GM12801 (cell line): ENCODE measurements at regions not wholly inside any gene's neighbourhood (a gene's known extent, or its start where the extent isn't known, plus 50 kb on each side); places are given as distances from the start of the nearest gene placed in this dataset.

ENCODE experiments used
- TF ChIP-seq, protein P1 (sequence below): IDR thresholded peaks from one replicate; pipeline ENCODE4 v1.5.1; 2011; ENCODE audit warnings: control low read depth; ENCODE audit not compliant: insufficient read length; ENCODE audit errors: extremely low read depth

DNA sequence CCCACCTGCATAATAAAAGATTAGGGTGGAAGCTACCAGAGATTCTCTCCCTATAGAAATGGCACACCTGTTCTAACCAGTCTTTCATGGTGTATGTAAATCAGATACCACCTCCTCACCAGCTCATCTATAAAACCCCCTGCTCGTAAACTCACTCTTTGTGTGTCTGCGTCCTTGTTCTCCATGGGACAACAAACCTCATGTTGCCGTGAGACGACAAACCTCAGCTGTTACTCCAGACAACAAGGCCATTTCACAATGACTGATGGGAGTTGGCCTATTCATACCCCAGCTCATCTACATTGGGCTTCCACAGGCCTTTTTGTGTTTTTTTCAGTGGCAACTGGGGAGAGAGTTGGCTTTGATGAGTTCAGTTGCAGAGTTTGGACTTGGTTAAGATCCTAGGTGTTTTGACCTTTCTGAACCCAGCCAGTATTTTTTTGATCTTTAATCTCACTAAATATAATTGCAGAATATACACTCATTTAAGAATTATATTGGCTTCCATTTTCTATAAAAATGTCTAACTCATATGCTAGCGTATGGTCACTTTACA is 96.6 kb upstream of the LRIG1 start:
- TF ChIP-seq, protein P1, sequence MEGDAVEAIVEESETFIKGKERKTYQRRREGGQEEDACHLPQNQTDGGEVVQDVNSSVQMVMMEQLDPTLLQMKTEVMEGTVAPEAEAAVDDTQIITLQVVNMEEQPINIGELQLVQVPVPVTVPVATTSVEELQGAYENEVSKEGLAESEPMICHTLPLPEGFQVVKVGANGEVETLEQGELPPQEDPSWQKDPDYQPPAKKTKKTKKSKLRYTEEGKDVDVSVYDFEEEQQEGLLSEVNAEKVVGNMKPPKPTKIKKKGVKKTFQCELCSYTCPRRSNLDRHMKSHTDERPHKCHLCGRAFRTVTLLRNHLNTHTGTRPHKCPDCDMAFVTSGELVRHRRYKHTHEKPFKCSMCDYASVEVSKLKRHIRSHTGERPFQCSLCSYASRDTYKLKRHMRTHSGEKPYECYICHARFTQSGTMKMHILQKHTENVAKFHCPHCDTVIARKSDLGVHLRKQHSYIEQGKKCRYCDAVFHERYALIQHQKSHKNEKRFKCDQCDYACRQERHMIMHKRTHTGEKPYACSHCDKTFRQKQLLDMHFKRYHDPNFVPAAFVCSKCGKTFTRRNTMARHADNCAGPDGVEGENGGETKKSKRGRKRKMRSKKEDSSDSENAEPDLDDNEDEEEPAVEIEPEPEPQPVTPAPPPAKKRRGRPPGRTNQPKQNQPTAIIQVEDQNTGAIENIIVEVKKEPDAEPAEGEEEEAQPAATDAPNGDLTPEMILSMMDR = no peak

GRCh38 chr3:66598168-66598567 is 97.3 kb upstream of the LRIG1 start:
- TF ChIP-seq, protein P1 = no peak

DNA sequence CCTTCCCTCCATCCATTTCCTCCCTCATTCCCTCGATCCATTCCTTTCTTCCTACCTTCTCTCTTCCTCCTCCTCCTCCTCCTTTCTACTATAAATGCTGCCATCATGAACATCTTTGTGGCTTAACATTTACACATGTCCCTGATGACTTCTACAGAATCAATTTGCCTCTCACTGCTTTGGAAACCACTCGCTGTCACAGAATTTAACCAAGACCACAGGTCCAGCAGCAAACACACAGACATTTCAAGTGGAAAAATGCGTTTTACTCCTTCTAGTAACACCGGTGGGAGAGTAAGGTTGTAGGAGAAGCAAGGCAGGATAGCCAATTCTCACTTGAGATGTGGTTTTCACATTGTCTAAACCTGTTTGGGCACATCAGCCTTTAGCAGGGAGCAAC is 101.4 kb upstream of the LRIG1 start:
- TF ChIP-seq, protein P1 = no peak

GRCh38 chr3:66602691-66603090 is 101.9 kb upstream of the LRIG1 start:
- TF ChIP-seq, protein P1 = no peak

GRCh38 chr3:66603151-66603611 is 102.4 kb upstream of the LRIG1 start:
- TF ChIP-seq, protein P1 = no peak

GRCh38 chr3:66604481-66604880 is 103.7 kb upstream of the LRIG1 start:
- TF ChIP-seq, protein P1 = no peak

DNA sequence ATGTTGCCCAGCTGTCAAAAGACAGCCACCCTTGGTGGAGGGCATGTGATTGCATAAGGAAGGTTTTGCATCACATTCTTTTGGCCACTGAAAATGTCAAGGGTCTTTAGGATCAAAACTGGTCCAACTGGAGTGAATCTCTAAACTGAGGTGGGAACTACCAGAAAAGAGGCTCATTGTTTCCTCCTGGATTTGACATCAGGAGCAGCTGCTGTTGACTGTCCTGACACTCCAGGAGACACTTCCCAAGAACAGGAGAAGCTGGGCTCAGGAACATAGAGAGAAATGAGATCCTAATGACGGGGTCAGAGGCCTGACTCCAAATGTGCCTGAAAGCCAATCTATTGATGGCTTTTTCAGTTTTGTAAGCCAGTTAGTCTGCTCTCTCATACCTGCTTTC is 105.3 kb upstream of the LRIG1 start:
- TF ChIP-seq, protein P1 = no peak
